Left ventricle myocardium inferior (tissue), 1 donor: ENCODE measurements at regions not wholly inside any gene's neighbourhood (a gene's known extent, or its start where the extent isn't known, plus 50 kb on each side); places are given as distances from the start of the nearest gene placed in this dataset.

ENCODE experiments used
- DNase-seq: peaks from one replicate; pipeline ENCODE4 v3.0.0-alpha.2; 2020
- H3K27ac ChIP-seq: fragments of 200-600 bp; replicated peaks from 2 replicates; pipeline ENCODE4 v1.8.0; 2021
- H3K27me3 ChIP-seq: fragments of 200-600 bp; 2 replicates; pipeline ENCODE4 v1.8.0; 2021; ENCODE audit warnings: low read depth
- H3K36me3 ChIP-seq: fragments of 200-600 bp; 2 replicates; pipeline ENCODE4 v1.8.0; 2021
- H3K4me1 ChIP-seq: fragments of 200-600 bp; 2 replicates; pipeline ENCODE4 v1.8.0; 2021
- H3K4me3 ChIP-seq: fragments of 200-600 bp; 2 replicates; pipeline ENCODE4 v1.8.0; 2021; ENCODE audit warnings: mild to moderate bottlenecking, moderate library complexity
- H3K9me3 ChIP-seq: fragments of 200-600 bp; replicated peaks from 2 replicates; pipeline ENCODE4 v1.8.0; 2021
- CTCF ChIP-seq: fragments of 200-600 bp; IDR thresholded peaks from 2 replicates; pipeline ENCODE4 v1.8.0; 2021; ENCODE audit warnings: antibody characterized with exemption, mild to moderate bottlenecking, borderline replicate concordance
- intact Hi-C: fragments of 100-400 bp; cut with micrococcal nuclease; formaldehyde crosslinking; loops from one replicate; pipeline ENCODE4 v1.11.0; 2022
- donor health status: DM: no; HTN: yes; CAD: no; lungs with severe emphysema.

GRCh38 chr18:46344416-46345180 lies 240.4 kb downstream of the HAUS1 start:
- Histone ChIP-seq H3K27ac (peak overlapping the region; percentile 73), H3K9me3 (no peaks in the 10 kb centered on the region), H3K4me3 (no peak overlapping the region), H3K27me3 (no peaks in the 10 kb centered on the region), H3K4me1 (peaks cover 54% of the 10 kb centered on the region), H3K36me3 (no peaks in the 10 kb centered on the region)
- no peak for DNase-seq
- no peak for TF ChIP-seq CTCF
- intact Hi-C loops, result no loop called here

- H3K4me1 ChIP-seq, result peaks cover 48% of the 10 kb centered on the region
- H3K9me3 ChIP-seq, result no peaks in the 10 kb centered on the region
- TF ChIP-seq CTCF, result no peak
- DNase-seq, result no peak
- intact Hi-C loops, result no loop called here
- no peak overlapping the region for H3K27ac ChIP-seq
- no peaks in the 10 kb centered on the region for H3K36me3 ChIP-seq
- no peak overlapping the region for H3K4me3 ChIP-seq
- no peaks in the 10 kb centered on the region for H3K27me3 ChIP-seq
These were observed 240.9 kb downstream of the HAUS1 start for GRCh38 chr18:46345181-46345465.

DNA sequence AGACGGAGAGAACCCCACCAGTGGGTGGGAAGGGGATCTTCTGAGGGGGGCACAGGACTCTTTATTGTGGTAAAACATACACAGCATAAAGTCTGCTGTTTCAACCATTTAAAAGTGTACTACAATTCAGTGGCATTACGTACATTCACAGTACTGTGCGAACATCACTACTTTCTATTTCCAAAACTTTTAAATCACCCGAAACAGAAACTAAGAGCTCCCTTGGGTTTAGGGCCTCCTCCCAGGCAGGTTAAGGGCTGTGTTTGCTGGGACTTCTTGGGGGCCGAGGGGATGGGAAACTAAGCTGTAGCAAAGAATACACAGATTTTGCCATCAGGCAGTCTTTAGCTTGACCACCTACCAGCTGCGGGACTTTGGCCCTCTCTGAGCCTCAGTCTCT lies 242.0 kb downstream of the HAUS1 start:
- Histone ChIP-seq H3K27ac (no peak overlapping the region), H3K9me3 (no peaks in the 10 kb centered on the region), H3K27me3 (no peaks in the 10 kb centered on the region), H3K4me1 (peaks cover 48% of the 10 kb centered on the region), H3K36me3 (no peaks in the 10 kb centered on the region), H3K4me3 (no peak overlapping the region)
- no peak for TF ChIP-seq CTCF
- intact Hi-C loops, result no loop called here
- no peak for DNase-seq

- H3K4me1 ChIP-seq, result peaks cover 48% of the 10 kb centered on the region
- H3K27ac ChIP-seq, result no peak overlapping the region
- H3K27me3 ChIP-seq, result no peaks in the 10 kb centered on the region
- DNase-seq, result no peak
- H3K9me3 ChIP-seq, result no peaks in the 10 kb centered on the region
- no peak overlapping the region for H3K4me3 ChIP-seq
- no peak for TF ChIP-seq CTCF
- intact Hi-C loops, result no loop called here
- no peaks in the 10 kb centered on the region for H3K36me3 ChIP-seq
These were observed 242.9 kb downstream of the HAUS1 start for GRCh38 chr18:46346896-46347630.

DNA sequence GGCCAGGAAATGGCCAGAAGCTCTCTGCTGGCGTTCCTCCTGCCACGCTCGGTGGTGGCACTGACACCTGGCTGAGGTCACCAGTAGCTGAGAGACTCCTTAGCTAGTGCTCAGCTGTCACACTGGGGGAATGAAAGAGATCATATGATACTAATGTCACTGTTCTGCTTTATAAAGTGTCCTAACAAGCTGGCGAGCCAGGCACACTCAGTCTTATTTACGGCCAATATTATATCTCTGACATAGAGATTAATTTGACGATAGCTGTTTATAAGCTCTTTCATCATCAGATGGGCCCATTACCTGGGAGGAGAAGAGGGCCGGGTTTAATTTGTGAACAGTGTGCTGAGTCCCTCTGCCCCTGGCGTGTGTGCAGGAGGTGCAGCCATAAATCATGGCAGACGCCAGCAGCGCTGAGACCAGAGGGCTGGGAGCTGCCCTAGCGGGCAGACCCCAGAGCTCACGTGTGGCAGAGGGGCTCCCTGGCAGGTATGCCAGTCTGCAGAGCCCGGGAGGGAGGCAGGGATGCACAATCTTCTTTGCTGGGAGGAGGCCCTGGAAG lies 246.5 kb downstream of the HAUS1 start:
- H3K4me3 ChIP-seq, result no peak overlapping the region
- no peak for DNase-seq
- no peaks in the 10 kb centered on the region for H3K27me3 ChIP-seq
- intact Hi-C loops, result no loop called here
- H3K36me3 ChIP-seq, result no peaks in the 10 kb centered on the region
- H3K9me3 ChIP-seq, result no peaks in the 10 kb centered on the region
- TF ChIP-seq CTCF, result no peak
- H3K4me1 ChIP-seq, result peaks cover 18% of the 10 kb centered on the region
- no peak overlapping the region for H3K27ac ChIP-seq
